ENCODE measurements at regions not wholly inside any gene's neighbourhood (a gene's known extent, or its start where the extent isn't known, plus 50 kb on each side); places are given as distances from the start of the nearest gene placed in this dataset.
"Not testable (repeated sequence)": the region's sequence is repeated elsewhere in the genome, so short reads cannot be mapped to it uniquely, and the experiment has no call there.

DNA sequence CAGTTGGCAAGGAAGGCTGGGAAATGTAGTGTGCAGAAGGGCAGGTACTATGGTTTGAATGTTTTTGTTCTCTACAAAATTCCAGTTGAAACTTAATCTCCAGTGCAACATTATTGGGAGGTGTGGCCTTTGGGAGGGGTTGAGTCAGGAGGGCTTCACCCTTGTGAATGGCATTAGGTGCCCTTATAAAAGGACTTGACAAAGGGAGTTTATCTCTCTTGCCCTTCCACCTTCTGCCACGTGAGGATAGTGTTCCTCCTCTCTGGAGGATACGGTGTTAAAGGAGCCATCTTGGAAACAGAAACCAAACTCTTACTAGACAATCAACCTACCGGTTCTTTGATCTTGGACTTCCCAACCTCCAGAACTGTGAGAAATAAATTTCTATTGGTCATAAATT lies 82.2 kb upstream of the LRFN2 start:
- TF ChIP-seq, protein P1, sequence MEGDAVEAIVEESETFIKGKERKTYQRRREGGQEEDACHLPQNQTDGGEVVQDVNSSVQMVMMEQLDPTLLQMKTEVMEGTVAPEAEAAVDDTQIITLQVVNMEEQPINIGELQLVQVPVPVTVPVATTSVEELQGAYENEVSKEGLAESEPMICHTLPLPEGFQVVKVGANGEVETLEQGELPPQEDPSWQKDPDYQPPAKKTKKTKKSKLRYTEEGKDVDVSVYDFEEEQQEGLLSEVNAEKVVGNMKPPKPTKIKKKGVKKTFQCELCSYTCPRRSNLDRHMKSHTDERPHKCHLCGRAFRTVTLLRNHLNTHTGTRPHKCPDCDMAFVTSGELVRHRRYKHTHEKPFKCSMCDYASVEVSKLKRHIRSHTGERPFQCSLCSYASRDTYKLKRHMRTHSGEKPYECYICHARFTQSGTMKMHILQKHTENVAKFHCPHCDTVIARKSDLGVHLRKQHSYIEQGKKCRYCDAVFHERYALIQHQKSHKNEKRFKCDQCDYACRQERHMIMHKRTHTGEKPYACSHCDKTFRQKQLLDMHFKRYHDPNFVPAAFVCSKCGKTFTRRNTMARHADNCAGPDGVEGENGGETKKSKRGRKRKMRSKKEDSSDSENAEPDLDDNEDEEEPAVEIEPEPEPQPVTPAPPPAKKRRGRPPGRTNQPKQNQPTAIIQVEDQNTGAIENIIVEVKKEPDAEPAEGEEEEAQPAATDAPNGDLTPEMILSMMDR (IDR thresholded peaks at IDR 0.05; ENCODE audit: borderline replicate concordance, insufficient read depth, low read depth, low read length): no peak
- no peak overlapping the region for H3K4me3 ChIP-seq (ENCODE audit: low read depth, low read length)

DNA sequence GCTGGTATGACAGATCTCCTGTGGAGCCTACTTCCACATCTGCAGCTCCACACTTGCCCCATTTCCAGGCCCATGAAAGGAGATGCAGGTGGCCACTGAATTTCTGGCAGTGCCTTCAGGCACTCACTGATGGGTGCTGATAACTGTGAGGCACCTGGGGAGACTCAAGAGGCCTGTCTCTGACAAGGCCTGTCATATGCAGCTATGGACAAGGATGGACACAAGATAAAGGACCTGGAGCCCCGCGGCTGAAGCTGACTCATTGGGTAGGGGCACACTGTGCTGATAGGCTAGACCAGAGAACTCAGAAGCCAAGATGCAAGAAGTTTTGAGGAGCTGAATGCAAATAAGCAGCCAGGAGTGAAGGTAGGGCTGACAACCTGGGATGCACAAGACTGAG lies 81.0 kb upstream of the LRFN2 start:
- H3K4me3 ChIP-seq (ENCODE audit: low read depth, low read length): no peak overlapping the region
- TF ChIP-seq, protein P1 (IDR thresholded peaks at IDR 0.05; ENCODE audit: borderline replicate concordance, insufficient read depth, low read depth, low read length): no peak

GRCh38 chr6:40666530-40666929 lies 79.4 kb upstream of the LRFN2 start:
- H3K4me3 ChIP-seq (ENCODE audit: low read depth, low read length): no peak overlapping the region
- TF ChIP-seq, protein P1 (IDR thresholded peaks at IDR 0.05; ENCODE audit: borderline replicate concordance, insufficient read depth, low read depth, low read length): no peak

DNA sequence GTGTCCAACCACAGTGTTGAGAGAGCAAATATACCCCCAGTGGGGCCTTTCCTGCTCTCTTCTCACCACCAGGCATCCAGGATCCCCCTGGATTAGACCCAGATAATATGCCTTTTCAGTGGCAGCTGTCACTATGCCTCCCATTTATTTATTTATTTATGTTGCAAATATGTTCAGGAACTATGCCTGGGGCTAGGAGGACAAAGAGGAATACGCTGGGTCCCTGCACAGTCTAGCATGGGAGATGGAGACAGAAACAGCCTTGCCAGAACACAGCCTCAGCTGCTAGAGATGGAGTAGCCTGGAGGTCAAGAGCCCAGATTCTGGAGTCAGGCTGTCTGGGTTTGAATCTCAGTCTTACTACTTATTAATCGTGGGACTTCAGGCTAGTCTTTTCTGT lies 74.6 kb upstream of the LRFN2 start:
- TF ChIP-seq, protein P1 (IDR thresholded peaks at IDR 0.05; ENCODE audit: borderline replicate concordance, insufficient read depth, low read depth, low read length): no peak
- no peak overlapping the region for H3K4me3 ChIP-seq (ENCODE audit: low read depth, low read length)

DNA sequence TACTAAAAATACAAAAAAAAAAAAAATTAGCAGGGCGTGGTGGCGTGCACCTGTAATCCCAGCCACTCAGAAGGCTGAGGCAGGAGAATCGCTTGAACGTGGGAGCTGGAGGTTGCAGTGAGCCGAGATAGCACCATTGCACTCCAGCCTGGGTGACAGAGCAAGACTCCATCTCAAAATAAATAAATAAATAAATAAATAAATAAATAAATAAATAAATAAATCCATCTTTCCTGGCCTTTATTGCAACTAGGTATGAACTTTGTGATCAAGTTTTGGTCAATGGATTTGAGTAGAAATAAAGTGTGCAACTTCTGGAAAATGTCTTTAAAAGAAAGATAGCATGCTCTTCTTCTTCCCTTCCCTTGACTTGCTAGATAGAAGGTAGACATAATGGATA lies 69.6 kb upstream of the LRFN2 start:
- not testable (repeated sequence) for H3K4me3 ChIP-seq (ENCODE audit: low read depth, low read length)

- H3K4me3 ChIP-seq (ENCODE audit: low read depth, low read length): no peak overlapping the region
- TF ChIP-seq, protein P1 (IDR thresholded peaks at IDR 0.05; ENCODE audit: borderline replicate concordance, insufficient read depth, low read depth, low read length): no peak
Measured at GRCh38 chr6:40654828-40655227, 67.7 kb upstream of the LRFN2 start.

GRCh38 chr6:40645043-40645442 lies 57.9 kb upstream of the LRFN2 start:
- TF ChIP-seq, protein P1 (IDR thresholded peaks at IDR 0.05; ENCODE audit: borderline replicate concordance, insufficient read depth, low read depth, low read length): no peak
- H3K4me3 ChIP-seq (ENCODE audit: low read depth, low read length): no peak overlapping the region

DNA sequence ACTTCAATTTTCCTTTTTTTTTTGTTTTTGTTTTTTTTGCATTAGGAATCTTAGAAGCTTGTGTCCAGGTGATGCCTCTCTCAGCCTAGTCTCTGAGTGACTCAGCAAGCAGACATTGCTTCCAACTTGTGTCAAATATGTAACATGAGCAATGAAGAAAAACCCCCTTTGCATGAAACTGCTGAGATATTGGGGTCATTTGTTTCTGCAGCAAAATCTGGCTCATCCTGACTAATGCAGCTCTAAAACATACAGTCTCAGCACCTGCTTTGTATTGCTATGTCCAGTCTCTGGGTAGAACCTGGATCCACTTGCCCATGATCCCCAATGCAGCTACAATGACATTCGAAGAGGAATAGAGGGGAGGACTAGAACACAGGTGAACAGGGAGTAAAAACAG lies 55.7 kb upstream of the LRFN2 start:
- H3K4me3 ChIP-seq (ENCODE audit: low read depth, low read length): no peak overlapping the region
- TF ChIP-seq, protein P1 (IDR thresholded peaks at IDR 0.05; ENCODE audit: borderline replicate concordance, insufficient read depth, low read depth, low read length): no peak

Measured in GM12875 (cell line).